ENCODE measurements at regions not wholly inside any gene's neighbourhood (a gene's known extent, or its start where the extent isn't known, plus 50 kb on each side); places are given as distances from the start of the nearest gene placed in this dataset.
"Not testable (repeated sequence)": the region's sequence is repeated elsewhere in the genome, so short reads cannot be mapped to it uniquely, and the experiment has no call there.

DNA sequence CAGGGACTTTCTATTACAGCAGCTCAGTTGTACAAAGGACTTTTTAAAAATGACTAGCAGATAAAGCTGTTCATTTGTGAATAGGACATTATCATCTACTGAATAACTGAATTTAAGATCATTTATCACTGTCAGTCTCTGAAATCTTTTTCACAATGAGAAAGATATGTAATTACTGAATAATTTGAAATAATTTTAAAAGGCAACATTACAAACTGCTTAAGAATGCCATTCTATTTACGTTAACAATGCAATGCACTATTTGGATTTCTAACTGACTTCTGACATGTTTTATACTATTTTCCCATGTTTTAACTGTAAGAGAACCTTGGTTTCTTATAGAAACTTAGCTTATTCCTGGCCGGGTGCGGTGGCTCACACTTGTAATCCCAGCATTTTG, 2033.0 kb upstream of the PCDH20 start:
- Mint-ChIP-seq H3K27me3 (no peaks in the 10 kb centered on the region), H3K36me3 (ENCODE audit: insufficient read depth) (no peaks in the 10 kb centered on the region), H3K27ac (no peak overlapping the region), H3K4me3 (ENCODE audit: low read depth) (no peak overlapping the region), H3K4me1 (ENCODE audit: low read depth) (peaks cover 2% of the 10 kb centered on the region), H3K9me3 (ENCODE audit: low read depth) (peaks cover 5% of the 10 kb centered on the region)
- TF ChIP-seq, protein P1, sequence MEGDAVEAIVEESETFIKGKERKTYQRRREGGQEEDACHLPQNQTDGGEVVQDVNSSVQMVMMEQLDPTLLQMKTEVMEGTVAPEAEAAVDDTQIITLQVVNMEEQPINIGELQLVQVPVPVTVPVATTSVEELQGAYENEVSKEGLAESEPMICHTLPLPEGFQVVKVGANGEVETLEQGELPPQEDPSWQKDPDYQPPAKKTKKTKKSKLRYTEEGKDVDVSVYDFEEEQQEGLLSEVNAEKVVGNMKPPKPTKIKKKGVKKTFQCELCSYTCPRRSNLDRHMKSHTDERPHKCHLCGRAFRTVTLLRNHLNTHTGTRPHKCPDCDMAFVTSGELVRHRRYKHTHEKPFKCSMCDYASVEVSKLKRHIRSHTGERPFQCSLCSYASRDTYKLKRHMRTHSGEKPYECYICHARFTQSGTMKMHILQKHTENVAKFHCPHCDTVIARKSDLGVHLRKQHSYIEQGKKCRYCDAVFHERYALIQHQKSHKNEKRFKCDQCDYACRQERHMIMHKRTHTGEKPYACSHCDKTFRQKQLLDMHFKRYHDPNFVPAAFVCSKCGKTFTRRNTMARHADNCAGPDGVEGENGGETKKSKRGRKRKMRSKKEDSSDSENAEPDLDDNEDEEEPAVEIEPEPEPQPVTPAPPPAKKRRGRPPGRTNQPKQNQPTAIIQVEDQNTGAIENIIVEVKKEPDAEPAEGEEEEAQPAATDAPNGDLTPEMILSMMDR (IDR thresholded peaks at IDR 0.05; ENCODE audit: unreplicated experiment), result no peak
- DNase-seq (ENCODE audit: low spot score, unreplicated experiment), result no peak

GRCh38 chr13:63446329-63446728, 2030.7 kb upstream of the PCDH20 start:
- Mint-ChIP-seq H3K4me1 (ENCODE audit: low read depth) (peaks cover 2% of the 10 kb centered on the region), H3K9me3 (ENCODE audit: low read depth) (peaks cover 11% of the 10 kb centered on the region), H3K27me3 (no peaks in the 10 kb centered on the region), H3K36me3 (ENCODE audit: insufficient read depth) (no peaks in the 10 kb centered on the region), H3K27ac (no peak overlapping the region), H3K4me3 (ENCODE audit: low read depth) (no peak overlapping the region)
- TF ChIP-seq, protein P1 (IDR thresholded peaks at IDR 0.05; ENCODE audit: unreplicated experiment), result no peak
- no peak for DNase-seq (ENCODE audit: low spot score, unreplicated experiment)

- H3K4me1 Mint-ChIP-seq (ENCODE audit: low read depth); H3K27me3 Mint-ChIP-seq; H3K36me3 Mint-ChIP-seq (ENCODE audit: insufficient read depth); DNase-seq (ENCODE audit: low spot score, unreplicated experiment); H3K27ac Mint-ChIP-seq; H3K4me3 Mint-ChIP-seq (ENCODE audit: low read depth): not testable (repeated sequence)
- H3K9me3 Mint-ChIP-seq (ENCODE audit: low read depth), result peaks cover 11% of the 10 kb centered on the region
Observed at GRCh38 chr13:63444225-63444624, 2028.6 kb upstream of the PCDH20 start.

DNA sequence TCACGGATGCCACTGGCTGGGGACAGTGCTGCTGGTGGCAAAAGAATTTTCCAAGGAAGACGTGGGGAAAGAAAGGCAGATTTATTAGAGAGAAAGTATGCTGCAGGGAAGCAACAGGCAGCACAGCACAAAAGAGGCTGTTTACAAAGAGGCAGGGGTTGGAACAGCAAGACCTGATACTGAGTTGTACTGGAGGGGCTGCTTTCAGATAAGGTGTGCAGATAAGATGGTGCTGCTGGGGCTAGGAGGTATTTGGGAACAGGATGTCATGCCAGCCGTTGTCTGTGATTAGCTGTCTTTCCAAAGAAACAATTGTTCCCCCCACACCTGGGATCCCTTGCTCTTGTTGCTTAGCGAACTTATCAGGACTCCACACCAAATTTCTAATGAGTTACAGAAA, 2023.3 kb upstream of the PCDH20 start:
- TF ChIP-seq, protein P1 (IDR thresholded peaks at IDR 0.05; ENCODE audit: unreplicated experiment), result no peak
- no peak for DNase-seq (ENCODE audit: low spot score, unreplicated experiment)
- Mint-ChIP-seq H3K36me3 (ENCODE audit: insufficient read depth) (no peaks in the 10 kb centered on the region), H3K4me3 (ENCODE audit: low read depth) (no peak overlapping the region), H3K4me1 (ENCODE audit: low read depth) (peaks cover 10% of the 10 kb centered on the region), H3K27me3 (no peaks in the 10 kb centered on the region), H3K27ac (peak overlapping the region; percentile 25), H3K9me3 (ENCODE audit: low read depth) (peaks cover 5% of the 10 kb centered on the region)

- Mint-ChIP-seq H3K9me3 (ENCODE audit: low read depth) (no peaks in the 10 kb centered on the region), H3K36me3 (ENCODE audit: insufficient read depth) (no peaks in the 10 kb centered on the region), H3K4me3 (ENCODE audit: low read depth) (no peak overlapping the region), H3K27me3 (no peaks in the 10 kb centered on the region), H3K4me1 (ENCODE audit: low read depth) (peaks cover 14% of the 10 kb centered on the region), H3K27ac (no peak overlapping the region)
- DNase-seq (ENCODE audit: low spot score, unreplicated experiment), result no peak
- TF ChIP-seq, protein P1 (IDR thresholded peaks at IDR 0.05; ENCODE audit: unreplicated experiment), result no peak
Observed at GRCh38 chr13:63436325-63436668, 2020.6 kb upstream of the PCDH20 start.

DNA sequence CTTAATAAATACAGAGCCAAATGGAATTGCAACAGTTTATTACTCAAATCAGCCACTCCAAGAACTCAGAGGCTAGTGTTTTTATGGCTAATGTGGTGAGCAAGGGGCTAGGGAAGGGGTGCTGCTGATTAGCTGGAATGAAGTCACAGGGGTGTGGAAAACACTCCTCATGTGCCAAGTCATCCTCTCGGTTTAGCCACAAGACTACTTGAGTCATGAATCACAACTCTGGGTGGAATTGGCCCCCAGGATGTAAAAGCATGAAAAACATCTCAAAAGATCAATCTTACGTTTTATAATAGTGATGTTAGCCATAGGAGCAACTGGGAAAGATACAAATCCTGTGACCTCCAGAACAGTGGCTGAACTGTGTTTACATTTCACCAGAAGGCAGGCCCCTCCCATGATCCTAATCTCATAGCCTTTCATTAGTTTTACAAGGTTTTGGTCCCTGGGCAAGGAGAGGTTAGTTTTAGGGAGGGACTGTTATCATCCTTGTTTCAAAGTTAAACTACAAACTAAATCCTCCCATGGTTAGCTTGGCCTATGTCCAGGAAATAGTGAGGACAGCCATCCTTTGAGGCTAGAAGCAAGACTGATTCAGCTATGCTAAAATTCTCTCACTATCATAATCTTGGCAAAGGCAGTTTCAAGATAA, 2020.1 kb upstream of the PCDH20 start:
- Mint-ChIP-seq H3K27me3 (no peaks in the 10 kb centered on the region), H3K4me1 (ENCODE audit: low read depth) (peaks cover 14% of the 10 kb centered on the region), H3K27ac (no peak overlapping the region), H3K9me3 (ENCODE audit: low read depth) (no peaks in the 10 kb centered on the region), H3K36me3 (ENCODE audit: insufficient read depth) (no peaks in the 10 kb centered on the region), H3K4me3 (ENCODE audit: low read depth) (no peak overlapping the region)
- no peak for DNase-seq (ENCODE audit: low spot score, unreplicated experiment)
- TF ChIP-seq, protein P1 (IDR thresholded peaks at IDR 0.05; ENCODE audit: unreplicated experiment), result no peak
